HL-60 (cell line): ENCODE measurements at regions not wholly inside any gene's neighbourhood (a gene's known extent, or its start where the extent isn't known, plus 50 kb on each side); places are given as distances from the start of the nearest gene placed in this dataset.

Experiments
- DNase-seq, 2 experiments: peaks; one replicate each; pipeline ENCODE4 v3.0.0-alpha.2; 2010 to 2020; ENCODE audit warnings: low read depth in 1 of 2, low spot score in 1 of 2
- H3K27ac ChIP-seq: fragments of 250-450 bp; sonication (Bioruptor Pico); replicated peaks from 2 replicates; pipeline ENCODE4 v1.5.1; 2020; ENCODE audit warnings: mild to moderate bottlenecking, moderate library complexity
- H3K27me3 ChIP-seq: fragments of 250-450 bp; sonication (Bioruptor Pico); 2 replicates; pipeline ENCODE4 v1.5.1; 2021; ENCODE audit warnings: mild to moderate bottlenecking, moderate library complexity; ENCODE audit not compliant: insufficient read depth, poor library complexity, severe bottlenecking
- H3K4me3 ChIP-seq: replicated peaks from 2 replicates; pipeline ENCODE4 v1.5.1; 2011; ENCODE audit warnings: mild to moderate bottlenecking, control low read depth, low read length; ENCODE audit not compliant: insufficient read depth
- CTCF ChIP-seq: IDR thresholded peaks from one replicate; pipeline ENCODE4 v1.5.1; 2011; ENCODE audit warnings: low read length, control low read depth, inconsistent platforms; ENCODE audit not compliant: insufficient read depth
- GABPA ChIP-seq: IDR thresholded peaks from 2 replicates; pipeline ENCODE4 v1.6.1; 2012; ENCODE audit warnings: low read depth
- POLR2AphosphoS5 ChIP-seq: IDR thresholded peaks from 2 replicates; pipeline ENCODE4 v1.6.1; 2012; ENCODE audit warnings: low read depth
- REST ChIP-seq: IDR thresholded peaks from 2 replicates; pipeline ENCODE4 v1.6.1; 2012; ENCODE audit warnings: low read depth; ENCODE audit not compliant: insufficient replicate concordance
- SPI1 ChIP-seq: IDR thresholded peaks from 2 replicates; pipeline ENCODE4 v1.6.1; 2012; ENCODE audit warnings: low read depth, mild to moderate bottlenecking, borderline replicate concordance

GRCh38 chr5:74404574-74405508 lies 235.7 kb downstream of the ENC1 start:
- DNase-seq = no peak
- no peak overlapping the region for H3K27ac ChIP-seq
- no peaks in the 10 kb centered on the region for H3K27me3 ChIP-seq
- H3K4me3 ChIP-seq = no peak overlapping the region
- TF ChIP-seq POLR2AphosphoS5 (no peak), CTCF (no peak)

GRCh38 chr5:74403771-74404170 lies 236.8 kb downstream of the ENC1 start:
- Histone ChIP-seq H3K4me3 (no peak overlapping the region), H3K27ac (no peak overlapping the region), H3K27me3 (no peaks in the 10 kb centered on the region)
- TF ChIP-seq CTCF (no peak), POLR2AphosphoS5 (no peak), GABPA (no peak), REST (no peak), SPI1 (no peak)
- DNase-seq = no peak

- DNase-seq = no peak
- TF ChIP-seq GABPA = no peak
- no peak for TF ChIP-seq REST
- TF ChIP-seq CTCF = no peak
- no peak for TF ChIP-seq POLR2AphosphoS5
- TF ChIP-seq SPI1 = no peak
- H3K27me3 ChIP-seq = no peaks in the 10 kb centered on the region
- no peak overlapping the region for H3K4me3 ChIP-seq
- H3K27ac ChIP-seq = no peak overlapping the region
Observed at GRCh38 chr5:74402553-74402952, 238.0 kb downstream of the ENC1 start.

GRCh38 chr5:74401946-74402320 lies 238.6 kb downstream of the ENC1 start:
- H3K27me3 ChIP-seq = no peaks in the 10 kb centered on the region
- H3K4me3 ChIP-seq = no peak overlapping the region
- no peak for TF ChIP-seq REST
- TF ChIP-seq SPI1 = no peak
- TF ChIP-seq POLR2AphosphoS5 = no peak
- no peak for TF ChIP-seq CTCF
- TF ChIP-seq GABPA = no peak
- no peak overlapping the region for H3K27ac ChIP-seq
- no peak for DNase-seq
